Thyroid gland (tissue), 4 donors: ENCODE measurements at regions not wholly inside any gene's neighbourhood (a gene's known extent, or its start where the extent isn't known, plus 50 kb on each side); places are given as distances from the start of the nearest gene placed in this dataset.
"Not testable (repeated sequence)": the region's sequence is repeated elsewhere in the genome, so short reads cannot be mapped to it uniquely, and the experiment has no call there.

Experiments used
- POLR2A ChIP-seq, 2 donors: fragments of 450-650 bp; IDR thresholded peaks; one replicate each; pipeline ENCODE4 v1.6.1; 2017; ENCODE audit warnings: antibody characterized with exemption in 2 of 2, mild to moderate bottlenecking in 2 of 2, moderate library complexity in 1 of 2
- TF ChIP-seq, protein P1 (sequence below), 6 experiments: fragments of 200-600 bp in 3 of 6; fragments of 450-650 bp in 3 of 6; sonication (generic) in 3 of 6; IDR thresholded peaks; one replicate each; pipeline ENCODE4 v1.5.1; 2016 to 2019; ENCODE audit warnings: antibody characterized with exemption in 6 of 6, mild to moderate bottlenecking in 2 of 6, inconsistent platforms in 1 of 6, moderate library complexity in 1 of 6

GRCh38 chr4:66360395-66360794, 690.1 kb upstream of the EPHA5 start:
- not testable (repeated sequence) for TF ChIP-seq POLR2A (IDR thresholded peaks at IDR 0.05)
- TF ChIP-seq, protein P1, sequence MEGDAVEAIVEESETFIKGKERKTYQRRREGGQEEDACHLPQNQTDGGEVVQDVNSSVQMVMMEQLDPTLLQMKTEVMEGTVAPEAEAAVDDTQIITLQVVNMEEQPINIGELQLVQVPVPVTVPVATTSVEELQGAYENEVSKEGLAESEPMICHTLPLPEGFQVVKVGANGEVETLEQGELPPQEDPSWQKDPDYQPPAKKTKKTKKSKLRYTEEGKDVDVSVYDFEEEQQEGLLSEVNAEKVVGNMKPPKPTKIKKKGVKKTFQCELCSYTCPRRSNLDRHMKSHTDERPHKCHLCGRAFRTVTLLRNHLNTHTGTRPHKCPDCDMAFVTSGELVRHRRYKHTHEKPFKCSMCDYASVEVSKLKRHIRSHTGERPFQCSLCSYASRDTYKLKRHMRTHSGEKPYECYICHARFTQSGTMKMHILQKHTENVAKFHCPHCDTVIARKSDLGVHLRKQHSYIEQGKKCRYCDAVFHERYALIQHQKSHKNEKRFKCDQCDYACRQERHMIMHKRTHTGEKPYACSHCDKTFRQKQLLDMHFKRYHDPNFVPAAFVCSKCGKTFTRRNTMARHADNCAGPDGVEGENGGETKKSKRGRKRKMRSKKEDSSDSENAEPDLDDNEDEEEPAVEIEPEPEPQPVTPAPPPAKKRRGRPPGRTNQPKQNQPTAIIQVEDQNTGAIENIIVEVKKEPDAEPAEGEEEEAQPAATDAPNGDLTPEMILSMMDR (IDR thresholded peaks at IDR 0.05), result not testable (repeated sequence)
